ENCODE measurements at regions not wholly inside any gene's neighbourhood (a gene's known extent, or its start where the extent isn't known, plus 50 kb on each side); places are given as distances from the start of the nearest gene placed in this dataset.

GRCh38 chr2:120612471-120612870, 123.2 kb upstream of the GLI2 start:
- Histone ChIP-seq H3K4me1 (replicated peaks in 1 of 2) (no peaks in the 10 kb centered on the region), H3K36me3 (replicated peaks in 1 of 2) (no peaks in the 10 kb centered on the region), H3K9me3 (replicated peaks in 1 of 3) (no peaks in the 10 kb centered on the region), H3K27me3 (no peaks in the 10 kb centered on the region), H3K4me3 (no peak overlapping the region), H3K27ac (no peak overlapping the region)
- TF ChIP-seq POLR2A (IDR thresholded peaks at IDR 0.05) = no peak
- no peak for TF ChIP-seq CTCF (IDR thresholded peaks at IDR 0.05)
- no peak for DNase-seq
- intact Hi-C loops (cut with DNase I) = no loop called here
- 82 to 93% (median 89%) methylated on average over 5 to 7 of the region's 7 CpGs for WGBS, 4 donors

- no peaks in the 10 kb centered on the region for H3K9me3 ChIP-seq (replicated peaks in 1 of 3)
- H3K4me3 ChIP-seq = no peak overlapping the region
- WGBS, 4 donors = 81 to 93% (median 84%) methylated on average over 7 of the region's 7 CpGs
- no peak for TF ChIP-seq POLR2A (IDR thresholded peaks at IDR 0.05)
- TF ChIP-seq CTCF (IDR thresholded peaks at IDR 0.05) = no peak
- no peak overlapping the region for H3K27ac ChIP-seq
- no peaks in the 10 kb centered on the region for H3K27me3 ChIP-seq
- H3K4me1 ChIP-seq (replicated peaks in 1 of 2) = no peaks in the 10 kb centered on the region
- no peak for DNase-seq
- H3K36me3 ChIP-seq (replicated peaks in 1 of 2) = no peaks in the 10 kb centered on the region
- intact Hi-C loops (cut with DNase I) = no loop called here
These were observed 122.7 kb upstream of the GLI2 start for GRCh38 chr2:120612931-120613330.

GRCh38 chr2:120613742-120614571, 121.7 kb upstream of the GLI2 start:
- Histone ChIP-seq H3K4me3 (no peak overlapping the region), H3K4me1 (replicated peaks in 1 of 2) (no peaks in the 10 kb centered on the region), H3K27me3 (no peaks in the 10 kb centered on the region), H3K9me3 (replicated peaks in 1 of 3) (no peaks in the 10 kb centered on the region), H3K36me3 (replicated peaks in 1 of 2) (no peaks in the 10 kb centered on the region), H3K27ac (no peak overlapping the region)
- no peak for TF ChIP-seq POLR2A (IDR thresholded peaks at IDR 0.05)
- no peak for TF ChIP-seq CTCF (IDR thresholded peaks at IDR 0.05)
- intact Hi-C loops (cut with DNase I) = no loop called here
- DNase-seq = no peak
- 74 to 83% (median 78%) methylated on average over 26 to 29 of the region's 29 CpGs for WGBS, 4 donors

GRCh38 chr2:120614901-120615300, 120.8 kb upstream of the GLI2 start:
- WGBS, 4 donors = 90 to 100% (median 92%) methylated on average over 5 to 13 of the region's 13 CpGs
- Histone ChIP-seq H3K4me1 (replicated peaks in 1 of 2) (no peaks in the 10 kb centered on the region), H3K36me3 (replicated peaks in 1 of 2) (no peaks in the 10 kb centered on the region), H3K9me3 (replicated peaks in 1 of 3) (no peaks in the 10 kb centered on the region), H3K4me3 (no peak overlapping the region), H3K27me3 (no peaks in the 10 kb centered on the region), H3K27ac (no peak overlapping the region)
- intact Hi-C loops (cut with DNase I) = no loop called here
- TF ChIP-seq CTCF (IDR thresholded peaks at IDR 0.05) = no peak
- no peak for TF ChIP-seq POLR2A (IDR thresholded peaks at IDR 0.05)
- no peak for DNase-seq
